GM19239 (cell line): ENCODE measurements at regions not wholly inside any gene's neighbourhood (a gene's known extent, or its start where the extent isn't known, plus 50 kb on each side); places are given as distances from the start of the nearest gene placed in this dataset.

Experiments used
- DNase-seq: peaks from one replicate; pipeline ENCODE4 v3.0.0; 2011; ENCODE audit warnings: low spot score; ENCODE audit not compliant: insufficient read length
- FAIRE-seq: peaks from 2 replicates; lab custom pipeline; 2011; peaks lifted over from hg19 to GRCh38; lab: Jason Lieb, UNC

DNA sequence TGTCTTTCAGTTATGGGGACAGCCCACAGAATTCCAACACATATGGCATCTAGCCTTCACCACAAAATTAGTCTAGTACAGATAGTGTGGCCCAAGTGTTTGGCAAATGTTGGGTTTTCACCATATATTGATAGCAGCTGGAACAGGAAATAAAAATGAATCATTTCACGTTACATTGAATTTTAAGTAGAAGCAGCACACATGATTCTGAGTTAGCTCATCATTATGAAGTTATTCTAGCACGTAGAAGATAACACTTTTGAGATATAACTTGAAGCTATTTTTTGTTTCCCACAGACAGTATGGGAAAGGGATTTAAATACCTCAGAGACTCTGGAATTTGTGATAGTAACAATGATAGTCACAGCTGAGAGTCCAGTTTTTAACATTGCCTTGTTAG, 118.7 kb downstream of the FAT4 start:
- DNase-seq (no peak), FAIRE-seq (no peak)

- DNase-seq (no peak), FAIRE-seq (no peak)
Observed at GRCh38 chr4:125434136-125434535, 119.4 kb downstream of the FAT4 start.

- FAIRE-seq: no peak
- no peak for DNase-seq
Observed at GRCh38 chr4:125440814-125441213, 126.1 kb downstream of the FAT4 start.

GRCh38 chr4:125444166-125444565, 129.4 kb downstream of the FAT4 start:
- FAIRE-seq: no peak

DNA sequence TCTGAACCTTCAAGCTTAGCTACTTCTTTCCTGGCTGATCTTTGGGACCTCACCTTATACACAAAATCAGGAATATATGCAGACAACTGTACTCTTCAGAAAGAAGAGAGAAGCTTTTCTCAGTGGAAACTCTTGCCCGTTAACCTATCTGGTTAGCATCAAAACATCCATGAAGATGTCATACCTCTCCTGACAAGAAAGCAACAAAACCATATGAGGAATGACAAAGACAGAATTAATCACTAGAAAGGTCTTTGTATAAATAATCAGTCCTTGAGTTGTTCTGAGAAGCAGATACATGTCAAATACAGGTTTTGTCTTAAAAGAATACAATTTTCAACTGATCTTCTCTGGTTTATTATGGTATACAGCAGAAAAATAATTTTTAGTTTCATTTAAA, 130.8 kb downstream of the FAT4 start:
- DNase-seq: no peak
- no peak for FAIRE-seq

More at GRCh38 chr4:125444166-125444565, 129.4 kb downstream of the FAT4 start:
- DNase-seq: no peak

DNA sequence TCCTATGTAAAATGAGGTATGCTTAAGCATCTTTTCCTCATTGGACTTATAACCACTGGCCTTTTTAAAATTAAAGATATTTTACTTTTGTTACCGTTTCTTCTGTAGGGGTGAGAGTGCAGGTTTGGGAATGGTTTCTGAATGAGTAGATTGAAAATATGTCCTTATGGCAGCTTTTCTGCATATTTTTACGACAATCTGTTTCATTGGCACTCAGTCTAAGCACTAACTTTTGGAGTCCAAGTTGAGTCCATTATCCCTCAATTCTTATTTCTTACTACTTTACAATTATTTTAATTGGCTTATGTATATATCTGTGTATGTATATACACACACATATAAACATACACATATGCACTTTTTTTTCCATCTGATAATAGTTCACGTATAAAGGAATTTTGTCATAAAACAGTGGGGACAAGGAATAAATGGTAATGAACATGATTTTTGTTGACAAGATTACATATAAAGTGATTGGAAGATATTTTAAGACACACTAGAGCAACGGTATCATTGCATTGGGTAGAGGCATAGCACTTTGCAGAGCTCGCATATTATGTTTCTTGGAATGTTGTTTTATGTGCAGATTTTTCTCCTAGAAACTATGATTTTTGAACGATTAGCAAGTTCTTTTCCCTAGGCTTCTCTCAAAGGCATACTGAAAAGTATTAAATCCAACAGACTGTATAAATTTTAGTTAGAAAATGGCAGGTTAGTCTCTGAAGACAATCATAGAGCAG, 133.0 kb downstream of the FAT4 start:
- FAIRE-seq: no peak
- DNase-seq: no peak

- FAIRE-seq (no peak), DNase-seq (no peak)
Observed at GRCh38 chr4:125456075-125456474, 141.3 kb downstream of the FAT4 start.

DNA sequence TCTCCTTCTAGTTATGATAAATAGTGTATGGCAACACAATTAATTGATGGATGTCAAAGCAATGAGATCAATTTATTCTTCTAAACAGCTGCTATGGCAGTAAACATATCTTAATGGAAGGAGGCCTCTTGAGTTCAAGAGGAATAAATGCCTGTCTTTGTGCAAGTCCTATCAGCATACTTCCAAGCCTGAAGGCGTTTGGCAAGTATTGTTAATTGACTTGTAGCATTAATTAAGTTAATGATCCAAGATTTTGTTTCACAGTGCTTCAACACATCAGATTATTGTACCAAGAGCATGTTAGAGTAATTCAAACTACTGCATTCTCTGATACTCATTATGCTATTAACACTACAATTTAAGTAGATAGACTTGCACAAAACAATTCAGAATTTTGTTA, 144.8 kb downstream of the FAT4 start:
- FAIRE-seq (no peak), DNase-seq (no peak)

- DNase-seq: no peak
- FAIRE-seq: no peak
Observed at GRCh38 chr4:125461676-125462363, 147.1 kb downstream of the FAT4 start.

DNA sequence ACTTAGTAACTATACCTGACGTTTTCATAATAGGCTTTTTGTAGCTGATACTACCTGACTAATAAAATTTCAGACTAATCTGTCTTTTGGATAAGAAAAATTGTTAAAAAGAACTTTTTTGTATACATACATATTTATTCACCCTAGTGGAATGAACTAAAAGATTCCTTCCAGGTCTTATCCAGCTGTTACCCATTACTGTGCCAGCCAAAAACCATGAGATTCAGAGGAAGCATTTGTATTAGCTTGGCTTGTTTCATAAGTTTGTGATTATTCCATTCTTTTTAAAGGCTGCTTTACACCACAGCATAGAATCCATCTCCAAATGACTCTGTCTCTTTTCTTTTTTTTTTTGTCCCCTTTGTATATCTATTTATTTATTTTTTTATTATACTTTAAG, 149.4 kb downstream of the FAT4 start:
- DNase-seq (no peak), FAIRE-seq (no peak)

GRCh38 chr4:125481334-125482045, 166.7 kb downstream of the FAT4 start:
- FAIRE-seq: no peak

GRCh38 chr4:125482822-125483221, 168.1 kb downstream of the FAT4 start:
- DNase-seq (no peak), FAIRE-seq (no peak)

More at GRCh38 chr4:125481334-125482045, 166.7 kb downstream of the FAT4 start:
- no peak for DNase-seq

- no peak for FAIRE-seq
Observed at GRCh38 chr4:125483278-125483677, 168.5 kb downstream of the FAT4 start.

GRCh38 chr4:125484912-125485311, 170.2 kb downstream of the FAT4 start:
- FAIRE-seq: no peak
- DNase-seq: no peak

More at GRCh38 chr4:125483278-125483677, 168.5 kb downstream of the FAT4 start:
- DNase-seq: no peak

DNA sequence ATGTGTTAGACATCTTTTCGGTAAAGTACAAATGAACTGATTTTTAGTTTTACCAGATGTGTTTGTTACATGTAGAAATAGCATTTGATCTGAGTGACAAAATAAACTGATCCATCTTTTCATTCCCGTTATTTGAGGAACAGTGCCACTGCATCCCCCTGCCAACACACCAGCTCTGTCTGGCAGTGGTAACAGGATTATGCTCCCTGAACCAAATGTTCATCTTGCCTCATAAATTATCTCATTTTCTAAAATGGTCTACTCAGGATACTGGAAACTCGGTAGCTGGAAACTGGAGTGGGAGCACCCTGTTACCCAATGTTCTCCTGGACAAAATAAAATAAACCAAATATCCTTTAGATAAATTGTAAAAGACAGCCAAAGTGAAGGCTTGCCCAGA, 171.6 kb downstream of the FAT4 start:
- no peak for DNase-seq
- FAIRE-seq: no peak

- FAIRE-seq (no peak), DNase-seq (no peak)
Observed at GRCh38 chr4:125489952-125490690, 175.4 kb downstream of the FAT4 start.

- FAIRE-seq: no peak
Observed at GRCh38 chr4:125492957-125493356, 178.2 kb downstream of the FAT4 start.

DNA sequence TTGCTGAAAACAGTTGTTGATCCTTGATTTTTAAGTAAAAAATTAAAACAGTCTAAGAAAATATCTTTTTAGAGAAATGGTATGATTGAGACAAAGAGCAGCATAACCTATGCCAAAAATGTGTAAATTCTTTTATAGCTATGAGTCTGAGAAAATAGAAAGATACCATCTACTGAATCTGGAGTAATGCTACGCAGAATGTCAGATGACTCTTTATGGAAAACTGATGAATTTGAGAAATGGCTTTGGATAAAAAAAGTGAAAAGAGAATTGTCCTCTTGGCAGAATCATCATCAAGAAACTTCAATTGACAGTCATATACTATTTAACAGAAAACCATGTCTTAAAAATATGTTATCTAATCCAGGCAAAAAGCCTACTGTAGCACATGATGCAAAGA, 183.1 kb downstream of the FAT4 start:
- FAIRE-seq (no peak), DNase-seq (no peak)

More at GRCh38 chr4:125492957-125493356, 178.2 kb downstream of the FAT4 start:
- no peak for DNase-seq

- FAIRE-seq (no peak), DNase-seq (no peak)
Observed at GRCh38 chr4:125498981-125499380, 184.2 kb downstream of the FAT4 start.

DNA sequence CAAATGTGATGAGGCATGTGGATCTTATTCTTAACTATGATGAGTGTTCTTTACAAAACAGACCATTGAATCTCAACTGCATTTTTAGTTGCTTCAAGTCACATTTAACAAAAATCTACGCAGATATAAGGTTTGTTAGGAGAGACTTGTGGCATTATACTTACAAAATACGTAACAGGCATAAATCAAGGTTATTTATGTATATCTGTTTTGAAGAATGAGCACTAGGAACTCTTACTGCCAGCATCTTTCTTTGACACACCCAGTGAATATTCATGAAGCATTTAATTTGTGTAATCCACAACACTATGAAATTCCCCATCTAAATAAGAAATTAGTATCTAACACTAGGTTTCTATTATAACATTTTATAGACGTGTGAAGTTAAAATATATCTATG, 186.3 kb downstream of the FAT4 start:
- DNase-seq (no peak), FAIRE-seq (no peak)
